K562 (cell line): ENCODE measurements at regions not wholly inside any gene's neighbourhood (a gene's known extent, or its start where the extent isn't known, plus 50 kb on each side); places are given as distances from the start of the nearest gene placed in this dataset.

Experiments used
- EWSR1 ChIP-seq: fragments of 450-650 bp; IDR thresholded peaks from 2 replicates; pipeline ENCODE4 v1.6.1; 2018; ENCODE audit warnings: borderline replicate concordance, mild to moderate bottlenecking, low read depth, moderate library complexity; ENCODE audit not compliant: partially characterized antibody
- GTF2F1 ChIP-seq: IDR thresholded peaks from 2 replicates; pipeline ENCODE4 v1.6.1; 2011; ENCODE audit warnings: low read depth, low read length, improper control_type of control experiment
- NFYB ChIP-seq: IDR thresholded peaks from 2 replicates; pipeline ENCODE4 v1.6.1; 2011; ENCODE audit warnings: mild to moderate bottlenecking, moderate library complexity; ENCODE audit not compliant: insufficient read length; ENCODE audit errors: extremely low read depth
- NR2C2 ChIP-seq, 2 experiments: fragments of 200-800 bp in 1 of 2; sonication (Bioruptor generic) in 1 of 2; sonication (generic) in 1 of 2; formaldehyde crosslinking in 1 of 2; IDR thresholded peaks; 2 replicates each; pipeline versions ENCODE4 v1.6.1 to v1.8.0; 2016 to 2022; ENCODE audit warnings: mild to moderate bottlenecking in 1 of 2, missing compliant biosample characterization in 1 of 2, missing genetic modification characterization in 1 of 2, missing genetic modification reagents in 1 of 2
- NR2F6 ChIP-seq: fragments of 450-650 bp; formaldehyde crosslinking; IDR thresholded peaks from 2 replicates; pipeline ENCODE4 v1.4.0; 2020; ENCODE audit warnings: mild to moderate bottlenecking
- SRF ChIP-seq, 2 experiments: fragments of 250-450, 450-650 bp in 1 of 2; sonication (Bioruptor Pico) in 1 of 2; sonication (generic) in 1 of 2; formaldehyde crosslinking; IDR thresholded peaks; 2 replicates each; pipeline versions ENCODE4 v1.5.0 to v1.5.1; 2020 to 2022; ENCODE audit warnings: mild to moderate bottlenecking in 1 of 2, missing genetic modification reagents in 1 of 2
- ZBED1 ChIP-seq: IDR thresholded peaks from 2 replicates; pipeline ENCODE4 v1.6.1; 2014
- ZNF134 ChIP-seq: fragments of 250-450 bp; sonication (Bioruptor Pico); conservative IDR thresholded peaks from 2 replicates; pipeline ENCODE4 v1.4.0; 2020
- ZNF41 ChIP-seq: fragments of 250-450 bp; sonication (Bioruptor Pico); conservative IDR thresholded peaks from 2 replicates; pipeline ENCODE4 v1.4.0; 2020; ENCODE audit warnings: mild to moderate bottlenecking
- ZNF785 ChIP-seq: fragments of 250-450 bp; sonication (Bioruptor Pico); IDR thresholded peaks from 2 replicates; pipeline ENCODE4 v1.4.0; 2020; ENCODE audit warnings: mild to moderate bottlenecking
- TF ChIP-seq, protein P1 (sequence below), 3 experiments: IDR thresholded peaks in 2 of 3; conservative IDR thresholded peaks in 1 of 3; 2 replicates each; pipeline ENCODE4 v1.5.1; 2011 to 2012; ENCODE audit warnings: low read length in 3 of 3, mild to moderate bottlenecking in 3 of 3, control low read depth in 2 of 3, improper control_type of control experiment in 1 of 3, inconsistent platforms in 1 of 3, low read depth in 1 of 3, mixed read lengths in 1 of 3, moderate library complexity in 1 of 3; ENCODE audit not compliant: insufficient read depth in 2 of 3
- TF ChIP-seq, protein P2 (sequence below): fragments of 200-800 bp; sonication (Bioruptor generic); IDR thresholded peaks from 2 replicates; pipeline ENCODE4 v1.6.1; 2017; ENCODE audit warnings: missing genetic modification characterization, missing compliant biosample characterization
- TF ChIP-seq, protein P3 (sequence below): fragments of 450-650 bp; IDR thresholded peaks from 2 replicates; pipeline ENCODE4 v1.6.1; 2016; ENCODE audit warnings: low read depth
- TF ChIP-seq, protein P4 (sequence below): sonication (generic); formaldehyde crosslinking; IDR thresholded peaks from 2 replicates; pipeline ENCODE4 v1.5.0; 2020; ENCODE audit warnings: missing genetic modification reagents

DNA sequence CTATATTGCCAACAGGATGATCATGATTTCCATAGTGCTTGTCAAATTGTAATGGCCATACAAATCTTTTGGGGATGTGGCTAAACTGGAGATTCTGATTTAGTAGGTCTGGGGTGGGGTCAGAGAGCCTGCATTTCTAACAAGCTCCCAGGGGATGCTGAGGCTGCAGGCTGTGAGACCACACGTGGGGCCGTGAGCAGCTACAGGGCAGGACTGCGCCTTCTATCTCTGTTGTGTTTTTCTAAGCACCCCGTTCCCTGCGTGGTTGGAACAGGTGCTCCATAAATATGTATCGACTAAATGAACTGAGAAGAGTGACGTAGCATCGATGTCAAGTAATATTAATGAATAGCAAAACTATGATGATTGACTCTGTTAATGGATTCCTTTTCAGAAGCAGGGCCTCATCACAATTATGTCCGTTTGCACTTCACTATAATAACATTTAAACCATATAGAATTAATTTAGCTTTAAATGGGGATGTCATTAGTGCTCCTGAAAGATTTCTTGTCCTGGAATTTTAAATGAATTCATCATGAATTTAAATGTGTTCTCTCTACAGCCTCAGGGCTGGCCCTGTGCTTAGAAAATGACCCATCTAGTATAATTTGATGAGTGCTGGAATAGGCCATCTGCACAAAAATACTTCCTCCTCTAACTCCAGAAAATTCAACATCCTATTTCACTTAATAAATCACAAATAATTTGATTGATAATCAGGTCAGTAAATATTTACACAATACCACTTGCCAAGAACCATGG, 51.7 kb upstream of the SIAH3 start:
- TF ChIP-seq, protein P1, sequence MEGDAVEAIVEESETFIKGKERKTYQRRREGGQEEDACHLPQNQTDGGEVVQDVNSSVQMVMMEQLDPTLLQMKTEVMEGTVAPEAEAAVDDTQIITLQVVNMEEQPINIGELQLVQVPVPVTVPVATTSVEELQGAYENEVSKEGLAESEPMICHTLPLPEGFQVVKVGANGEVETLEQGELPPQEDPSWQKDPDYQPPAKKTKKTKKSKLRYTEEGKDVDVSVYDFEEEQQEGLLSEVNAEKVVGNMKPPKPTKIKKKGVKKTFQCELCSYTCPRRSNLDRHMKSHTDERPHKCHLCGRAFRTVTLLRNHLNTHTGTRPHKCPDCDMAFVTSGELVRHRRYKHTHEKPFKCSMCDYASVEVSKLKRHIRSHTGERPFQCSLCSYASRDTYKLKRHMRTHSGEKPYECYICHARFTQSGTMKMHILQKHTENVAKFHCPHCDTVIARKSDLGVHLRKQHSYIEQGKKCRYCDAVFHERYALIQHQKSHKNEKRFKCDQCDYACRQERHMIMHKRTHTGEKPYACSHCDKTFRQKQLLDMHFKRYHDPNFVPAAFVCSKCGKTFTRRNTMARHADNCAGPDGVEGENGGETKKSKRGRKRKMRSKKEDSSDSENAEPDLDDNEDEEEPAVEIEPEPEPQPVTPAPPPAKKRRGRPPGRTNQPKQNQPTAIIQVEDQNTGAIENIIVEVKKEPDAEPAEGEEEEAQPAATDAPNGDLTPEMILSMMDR (IDR thresholded peaks at IDR 0.05 in 2 of 3, conservative IDR thresholded peaks at IDR 0.05 in 1 of 3; ENCODE audit: insufficient read depth in 2 of 3, low read depth in 1 of 3, low read length in 3 of 3), result no peak
- TF ChIP-seq EWSR1 (no peak), ZNF785 (no peak), GTF2F1 (no peak), NR2F6 (CRISPR knock-in tag) (no peak), NR2C2 (CRISPR knock-in tag; IDR thresholded peaks at IDR 0.05) (no peak), NR2C2 (tag; IDR thresholded peaks at IDR 0.05) (no peak), ZNF134 (CRISPR knock-in tag) (no peak), ZNF41 (CRISPR knock-in tag) (no peak), SRF (CRISPR knock-in tag; IDR thresholded peaks at IDR 0.05) (no peak), NFYB (no peak), ZBED1 (no peak)
- TF ChIP-seq, protein P2, sequence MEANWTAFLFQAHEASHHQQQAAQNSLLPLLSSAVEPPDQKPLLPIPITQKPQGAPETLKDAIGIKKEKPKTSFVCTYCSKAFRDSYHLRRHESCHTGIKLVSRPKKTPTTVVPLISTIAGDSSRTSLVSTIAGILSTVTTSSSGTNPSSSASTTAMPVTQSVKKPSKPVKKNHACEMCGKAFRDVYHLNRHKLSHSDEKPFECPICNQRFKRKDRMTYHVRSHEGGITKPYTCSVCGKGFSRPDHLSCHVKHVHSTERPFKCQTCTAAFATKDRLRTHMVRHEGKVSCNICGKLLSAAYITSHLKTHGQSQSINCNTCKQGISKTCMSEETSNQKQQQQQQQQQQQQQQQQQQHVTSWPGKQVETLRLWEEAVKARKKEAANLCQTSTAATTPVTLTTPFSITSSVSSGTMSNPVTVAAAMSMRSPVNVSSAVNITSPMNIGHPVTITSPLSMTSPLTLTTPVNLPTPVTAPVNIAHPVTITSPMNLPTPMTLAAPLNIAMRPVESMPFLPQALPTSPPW (CRISPR knock-in tag), result no peak
- TF ChIP-seq, protein P3, sequence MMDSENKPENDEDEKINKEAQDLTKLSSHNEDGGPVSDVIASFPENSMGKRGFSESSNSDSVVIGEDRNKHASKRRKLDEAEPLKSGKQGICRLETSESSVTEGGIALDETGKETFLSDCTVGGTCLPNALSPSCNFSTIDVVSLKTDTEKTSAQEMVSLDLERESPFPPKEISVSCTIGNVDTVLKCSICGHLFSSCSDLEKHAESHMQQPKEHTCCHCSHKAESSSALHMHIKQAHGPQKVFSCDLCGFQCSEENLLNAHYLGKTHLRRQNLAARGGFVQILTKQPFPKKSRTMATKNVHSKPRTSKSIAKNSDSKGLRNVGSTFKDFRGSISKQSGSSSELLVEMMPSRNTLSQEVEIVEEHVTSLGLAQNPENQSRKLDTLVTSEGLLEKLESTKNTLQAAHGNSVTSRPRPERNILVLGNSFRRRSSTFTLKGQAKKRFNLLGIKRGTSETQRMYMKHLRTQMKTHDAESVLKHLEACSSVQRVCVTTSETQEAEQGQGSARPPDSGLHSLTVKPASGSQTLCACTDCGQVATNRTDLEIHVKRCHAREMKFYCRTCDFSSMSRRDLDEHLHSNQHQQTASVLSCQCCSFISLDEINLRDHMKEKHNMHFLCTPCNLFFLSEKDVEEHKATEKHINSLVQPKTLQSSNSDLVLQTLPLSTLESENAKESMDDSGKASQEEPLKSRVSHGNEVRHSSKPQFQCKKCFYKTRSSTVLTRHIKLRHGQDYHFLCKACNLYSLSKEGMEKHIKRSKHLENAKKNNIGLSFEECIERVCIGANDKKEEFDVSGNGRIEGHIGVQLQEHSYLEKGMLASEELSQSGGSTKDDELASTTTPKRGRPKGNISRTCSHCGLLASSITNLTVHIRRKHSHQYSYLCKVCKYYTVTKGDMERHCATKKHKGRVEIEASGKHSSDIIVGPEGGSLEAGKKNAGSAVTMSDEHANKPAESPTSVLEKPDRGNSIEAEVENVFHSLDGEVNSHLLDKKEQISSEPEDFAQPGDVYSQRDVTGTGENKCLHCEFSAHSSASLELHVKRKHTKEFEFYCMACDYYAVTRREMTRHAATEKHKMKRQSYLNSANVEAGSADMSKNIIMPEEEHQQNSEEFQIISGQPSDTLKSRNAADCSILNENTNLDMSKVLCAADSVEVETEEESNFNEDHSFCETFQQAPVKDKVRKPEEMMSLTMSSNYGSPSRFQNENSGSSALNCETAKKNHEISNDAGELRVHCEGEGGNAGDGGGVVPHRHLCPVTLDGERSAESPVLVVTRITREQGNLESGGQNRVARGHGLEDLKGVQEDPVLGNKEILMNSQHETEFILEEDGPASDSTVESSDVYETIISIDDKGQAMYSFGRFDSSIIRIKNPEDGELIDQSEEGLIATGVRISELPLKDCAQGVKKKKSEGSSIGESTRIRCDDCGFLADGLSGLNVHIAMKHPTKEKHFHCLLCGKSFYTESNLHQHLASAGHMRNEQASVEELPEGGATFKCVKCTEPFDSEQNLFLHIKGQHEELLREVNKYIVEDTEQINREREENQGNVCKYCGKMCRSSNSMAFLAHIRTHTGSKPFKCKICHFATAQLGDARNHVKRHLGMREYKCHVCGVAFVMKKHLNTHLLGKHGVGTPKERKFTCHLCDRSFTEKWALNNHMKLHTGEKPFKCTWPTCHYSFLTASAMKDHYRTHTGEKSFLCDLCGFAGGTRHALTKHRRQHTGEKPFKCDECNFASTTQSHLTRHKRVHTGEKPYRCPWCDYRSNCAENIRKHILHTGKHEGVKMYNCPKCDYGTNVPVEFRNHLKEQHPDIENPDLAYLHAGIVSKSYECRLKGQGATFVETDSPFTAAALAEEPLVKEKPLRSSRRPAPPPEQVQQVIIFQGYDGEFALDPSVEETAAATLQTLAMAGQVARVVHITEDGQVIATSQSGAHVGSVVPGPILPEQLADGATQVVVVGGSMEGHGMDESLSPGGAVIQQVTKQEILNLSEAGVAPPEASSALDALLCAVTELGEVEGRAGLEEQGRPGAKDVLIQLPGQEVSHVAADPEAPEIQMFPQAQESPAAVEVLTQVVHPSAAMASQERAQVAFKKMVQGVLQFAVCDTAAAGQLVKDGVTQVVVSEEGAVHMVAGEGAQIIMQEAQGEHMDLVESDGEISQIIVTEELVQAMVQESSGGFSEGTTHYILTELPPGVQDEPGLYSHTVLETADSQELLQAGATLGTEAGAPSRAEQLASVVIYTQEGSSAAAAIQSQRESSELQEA, result no peak
- TF ChIP-seq, protein P4, sequence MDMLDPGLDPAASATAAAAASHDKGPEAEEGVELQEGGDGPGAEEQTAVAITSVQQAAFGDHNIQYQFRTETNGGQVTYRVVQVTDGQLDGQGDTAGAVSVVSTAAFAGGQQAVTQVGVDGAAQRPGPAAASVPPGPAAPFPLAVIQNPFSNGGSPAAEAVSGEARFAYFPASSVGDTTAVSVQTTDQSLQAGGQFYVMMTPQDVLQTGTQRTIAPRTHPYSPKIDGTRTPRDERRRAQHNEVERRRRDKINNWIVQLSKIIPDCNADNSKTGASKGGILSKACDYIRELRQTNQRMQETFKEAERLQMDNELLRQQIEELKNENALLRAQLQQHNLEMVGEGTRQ (CRISPR knock-in tag), result no peak
